Heart left ventricle (tissue), 13 donors: ENCODE measurements at regions not wholly inside any gene's neighbourhood (a gene's known extent, or its start where the extent isn't known, plus 50 kb on each side); places are given as distances from the start of the nearest gene placed in this dataset.

Experiments used
- POLR2A ChIP-seq, 2 donors: fragments of 450-650 bp; IDR thresholded peaks; one replicate each; pipeline ENCODE4 v1.6.1; 2017; ENCODE audit warnings: antibody characterized with exemption in 2 of 2, mild to moderate bottlenecking in 2 of 2, moderate library complexity in 2 of 2
- TF ChIP-seq, protein P1 (sequence below), 12 donors: fragments of 200-600 bp; sonication (generic) in 4 of 12; IDR thresholded peaks; one replicate each; pipeline versions ENCODE4 v1.5.0 to v1.8.0; 2018 to 2022; ENCODE audit warnings: antibody characterized with exemption in 12 of 12, mild to moderate bottlenecking in 5 of 12
- donor health status: ischemic (EF 13 %, LVEDD 7.1; RV severe dilation, severe dysfunction).
- donor health status: DM: no; HTN: yes; CAD: no.
- donor health status: DM: no; HTN: no; CAD: no.
- donor health status: ischemic (EF 25% LVEDD 6.9; RV normal size, moderate dysfunction).
- donor health status: ischemic (EF 25% LVEDD 5.7; RV mildly dilated, moderate dysfunction).
- donor health status: ischemic (EF 35%, LVEDD 5.7; RV mildly dilated, moderate dysfunction).
- donor health status: nonischemic (EF 11% LVEDD 7.7; RV severe dilation, severe dysfunction).
- donor health status: DM: yes; HTN: yes; CAD: no.
- donor health status: PGD.
- donor health status: ischemic (EF 29% LVEDD 5.4; RV normal size, mild dysfunction).
- donor health status: nonischemic (EF 23%, LVEDD 6.1; RV moderate dilation, normal function).

DNA sequence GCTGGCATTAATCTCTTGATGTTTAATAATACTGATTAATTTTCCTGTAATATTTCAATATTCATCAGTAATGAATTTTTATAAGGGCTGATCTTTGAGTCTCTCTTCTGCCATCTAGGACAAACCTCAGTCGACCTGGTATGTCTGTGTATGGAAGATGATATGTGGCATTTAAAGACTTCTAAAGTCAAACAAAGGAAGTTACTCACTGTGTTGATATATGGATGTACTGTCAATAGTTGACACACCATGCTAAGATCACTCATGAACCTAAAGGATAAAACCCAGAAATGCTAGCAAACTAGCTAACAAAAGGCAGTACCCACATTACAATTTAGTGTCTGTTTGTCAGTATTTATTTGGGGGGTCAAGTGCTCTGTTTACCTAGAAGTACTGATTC is 380.7 kb upstream of the GOT2 start:
- no peak for TF ChIP-seq POLR2A (IDR thresholded peaks at IDR 0.05)
- TF ChIP-seq, protein P1, sequence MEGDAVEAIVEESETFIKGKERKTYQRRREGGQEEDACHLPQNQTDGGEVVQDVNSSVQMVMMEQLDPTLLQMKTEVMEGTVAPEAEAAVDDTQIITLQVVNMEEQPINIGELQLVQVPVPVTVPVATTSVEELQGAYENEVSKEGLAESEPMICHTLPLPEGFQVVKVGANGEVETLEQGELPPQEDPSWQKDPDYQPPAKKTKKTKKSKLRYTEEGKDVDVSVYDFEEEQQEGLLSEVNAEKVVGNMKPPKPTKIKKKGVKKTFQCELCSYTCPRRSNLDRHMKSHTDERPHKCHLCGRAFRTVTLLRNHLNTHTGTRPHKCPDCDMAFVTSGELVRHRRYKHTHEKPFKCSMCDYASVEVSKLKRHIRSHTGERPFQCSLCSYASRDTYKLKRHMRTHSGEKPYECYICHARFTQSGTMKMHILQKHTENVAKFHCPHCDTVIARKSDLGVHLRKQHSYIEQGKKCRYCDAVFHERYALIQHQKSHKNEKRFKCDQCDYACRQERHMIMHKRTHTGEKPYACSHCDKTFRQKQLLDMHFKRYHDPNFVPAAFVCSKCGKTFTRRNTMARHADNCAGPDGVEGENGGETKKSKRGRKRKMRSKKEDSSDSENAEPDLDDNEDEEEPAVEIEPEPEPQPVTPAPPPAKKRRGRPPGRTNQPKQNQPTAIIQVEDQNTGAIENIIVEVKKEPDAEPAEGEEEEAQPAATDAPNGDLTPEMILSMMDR (IDR thresholded peaks at IDR 0.05), result no peak
